ENCODE measurements at regions not wholly inside any gene's neighbourhood (a gene's known extent, or its start where the extent isn't known, plus 50 kb on each side); places are given as distances from the start of the nearest gene placed in this dataset.

DNA sequence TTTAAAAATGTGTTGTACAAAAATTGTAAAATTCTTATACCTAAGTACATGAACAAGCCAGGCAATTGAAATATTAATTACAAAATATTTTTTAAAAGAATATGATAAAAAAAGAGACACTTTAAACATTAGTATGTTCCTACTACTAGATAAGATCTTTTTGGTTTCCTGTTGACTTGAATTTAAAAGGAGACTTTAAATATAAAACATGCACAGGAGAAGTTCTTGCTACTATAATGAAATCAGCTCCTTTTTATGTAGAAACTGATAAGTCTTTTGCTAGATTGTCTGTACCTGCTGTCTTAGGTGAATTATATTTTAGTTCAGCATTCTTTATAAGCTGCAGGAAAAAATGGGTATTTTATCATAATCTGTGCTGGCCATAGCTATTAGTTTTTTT lies 140.2 kb downstream of the TNFSF13B start:
- Histone ChIP-seq H3K27me3 (no peaks in the 10 kb centered on the region), H3K9me3 (ENCODE audit: low read depth) (no peaks in the 10 kb centered on the region)
- TF ChIP-seq EZH2phosphoT487 (IDR thresholded peaks at IDR 0.05; ENCODE audit: low read depth, severe bottlenecking, unreplicated experiment) (no peak), CTCF (IDR thresholded peaks at IDR 0.05; ENCODE audit: poor library complexity) (no peak), EZH2 (IDR thresholded peaks at IDR 0.05; ENCODE audit: borderline replicate concordance) (no peak)

DNA sequence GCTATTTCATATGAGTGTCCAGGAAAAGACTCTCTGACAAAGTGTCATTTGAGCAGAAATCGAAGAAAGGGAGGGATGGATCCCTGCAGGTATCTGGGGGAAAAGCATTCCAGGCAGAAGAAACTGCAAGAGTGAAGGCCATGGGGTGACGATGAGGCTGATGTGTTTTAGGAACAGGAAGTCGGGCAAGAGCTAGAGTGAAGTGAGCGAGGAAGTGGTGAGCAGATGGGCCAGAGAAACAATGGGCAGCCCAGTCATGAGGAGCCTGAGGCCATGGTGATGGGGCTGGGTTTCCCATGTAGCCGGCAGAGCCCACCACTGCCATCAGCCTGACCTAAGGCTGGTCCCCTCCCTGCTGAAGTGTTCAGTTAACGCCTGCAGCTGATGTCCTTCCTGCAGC lies 150.2 kb downstream of the TNFSF13B start:
- DNase-seq (ENCODE audit: low spot score): no peak
- Histone ChIP-seq H3K79me2 (no peaks in the 10 kb centered on the region), H3K27ac (no peak overlapping the region), H3K27me3 (no peaks in the 10 kb centered on the region), H3K9me2 (replicated peaks; ENCODE audit: insufficient read depth) (no peaks in the 10 kb centered on the region), H3K4me2 (no peak overlapping the region), H3K4me1 (ENCODE audit: insufficient read depth) (no peaks in the 10 kb centered on the region), H4K20me1 (ENCODE audit: insufficient read depth, poor library complexity, severe bottlenecking) (no peaks in the 10 kb centered on the region), H2AFZ (no peak overlapping the region), H3K9me3 (ENCODE audit: low read depth) (no peaks in the 10 kb centered on the region), H3K4me3 (no peak overlapping the region), H3K36me3 (replicated peaks; ENCODE audit: insufficient read depth, low read depth) (no peaks in the 10 kb centered on the region)
- WGBS (ENCODE audit: low lambda C conversion rate, missing lambda C conversion rate): 86% methylated on average over 6 of the region's 6 CpGs
- no peak for TF ChIP-seq CTCF (IDR thresholded peaks at IDR 0.05; ENCODE audit: poor library complexity)
- TF ChIP-seq EZH2 (IDR thresholded peaks at IDR 0.05; ENCODE audit: borderline replicate concordance): no peak
- no peak for TF ChIP-seq EZH2phosphoT487 (IDR thresholded peaks at IDR 0.05; ENCODE audit: low read depth, severe bottlenecking, unreplicated experiment)

More for the DNA sequence above, 140.2 kb downstream of the TNFSF13B start:
- H3K36me3 ChIP-seq (replicated peaks; ENCODE audit: insufficient read depth, low read depth): no peaks in the 10 kb centered on the region
- no peaks in the 10 kb centered on the region for H3K9me2 ChIP-seq (replicated peaks; ENCODE audit: insufficient read depth)
- no peak overlapping the region for H3K4me3 ChIP-seq
- no peak overlapping the region for H2AFZ ChIP-seq
- H4K20me1 ChIP-seq (ENCODE audit: insufficient read depth, poor library complexity, severe bottlenecking): no peaks in the 10 kb centered on the region
- DNase-seq (ENCODE audit: low spot score): no peak
- no peak overlapping the region for H3K27ac ChIP-seq
- no peaks in the 10 kb centered on the region for H3K79me2 ChIP-seq
- H3K4me1 ChIP-seq (ENCODE audit: insufficient read depth): no peaks in the 10 kb centered on the region
- no peak overlapping the region for H3K4me2 ChIP-seq

DNA sequence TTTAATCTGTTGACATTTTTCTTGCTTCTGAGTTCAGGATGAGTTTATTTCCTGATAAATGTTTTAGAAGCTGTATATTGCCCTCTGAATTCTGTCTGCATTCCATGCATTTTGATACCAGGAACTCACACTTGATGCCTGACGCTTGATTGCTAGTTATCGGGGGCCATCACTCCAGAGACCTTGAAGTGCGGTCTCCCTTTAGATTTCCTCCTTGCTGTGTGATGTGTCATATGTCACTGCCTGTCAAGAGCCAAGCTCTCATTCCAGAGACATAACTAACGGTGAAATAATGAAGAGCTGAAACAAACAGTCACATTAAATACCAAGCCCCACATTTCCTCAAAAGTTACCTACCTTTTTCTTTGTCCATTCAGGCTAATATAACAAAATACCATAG lies 155.5 kb downstream of the TNFSF13B start:
- Histone ChIP-seq H3K4me2 (no peak overlapping the region), H3K4me1 (ENCODE audit: insufficient read depth) (no peaks in the 10 kb centered on the region), H3K4me3 (no peak overlapping the region), H3K9me2 (replicated peaks; ENCODE audit: insufficient read depth) (no peaks in the 10 kb centered on the region), H4K20me1 (ENCODE audit: insufficient read depth, poor library complexity, severe bottlenecking) (no peaks in the 10 kb centered on the region), H3K36me3 (replicated peaks; ENCODE audit: insufficient read depth, low read depth) (no peaks in the 10 kb centered on the region), H3K27me3 (no peaks in the 10 kb centered on the region), H3K27ac (no peak overlapping the region), H2AFZ (no peak overlapping the region), H3K79me2 (no peaks in the 10 kb centered on the region), H3K9me3 (ENCODE audit: low read depth) (no peaks in the 10 kb centered on the region)
- 72% methylated on average over 4 of the region's 4 CpGs for WGBS (ENCODE audit: low lambda C conversion rate, missing lambda C conversion rate)
- no peak for DNase-seq (ENCODE audit: low spot score)
- no peak for TF ChIP-seq EZH2 (IDR thresholded peaks at IDR 0.05; ENCODE audit: borderline replicate concordance)
- no peak for TF ChIP-seq CTCF (IDR thresholded peaks at IDR 0.05; ENCODE audit: poor library complexity)
- no peak for TF ChIP-seq EZH2phosphoT487 (IDR thresholded peaks at IDR 0.05; ENCODE audit: low read depth, severe bottlenecking, unreplicated experiment)

GRCh38 chr13:108426893-108427292 lies 157.4 kb downstream of the TNFSF13B start:
- H3K4me2 ChIP-seq: no peak overlapping the region
- H3K36me3 ChIP-seq (replicated peaks; ENCODE audit: insufficient read depth, low read depth): no peaks in the 10 kb centered on the region
- no peak overlapping the region for H3K27ac ChIP-seq
- H3K4me1 ChIP-seq (ENCODE audit: insufficient read depth): no peaks in the 10 kb centered on the region
- H4K20me1 ChIP-seq (ENCODE audit: insufficient read depth, poor library complexity, severe bottlenecking): no peaks in the 10 kb centered on the region
- 82% methylated on average over 1 of the region's 1 CpG for WGBS (ENCODE audit: low lambda C conversion rate, missing lambda C conversion rate)
- H3K27me3 ChIP-seq: no peaks in the 10 kb centered on the region
- H3K4me3 ChIP-seq: no peak overlapping the region
- no peaks in the 10 kb centered on the region for H3K9me3 ChIP-seq (ENCODE audit: low read depth)
- DNase-seq (ENCODE audit: low spot score): no peak
- TF ChIP-seq CTCF (IDR thresholded peaks at IDR 0.05; ENCODE audit: poor library complexity) (no peak), EZH2 (IDR thresholded peaks at IDR 0.05; ENCODE audit: borderline replicate concordance) (no peak), EZH2phosphoT487 (IDR thresholded peaks at IDR 0.05; ENCODE audit: low read depth, severe bottlenecking, unreplicated experiment) (no peak)
- H2AFZ ChIP-seq: no peak overlapping the region
- no peaks in the 10 kb centered on the region for H3K79me2 ChIP-seq
- H3K9me2 ChIP-seq (replicated peaks; ENCODE audit: insufficient read depth): no peaks in the 10 kb centered on the region
